Fibroblast of peridontal ligament (primary cell): ENCODE measurements at regions not wholly inside any gene's neighbourhood (a gene's known extent, or its start where the extent isn't known, plus 50 kb on each side); places are given as distances from the start of the nearest gene placed in this dataset.
A peak's percentile ranks its signal among the peaks of the same experiment; 100 is the strongest.
"Not testable (repeated sequence)": the region's sequence is repeated elsewhere in the genome, so short reads cannot be mapped to it uniquely, and the experiment has no call there.

Source experiments
- DNase-seq: peaks from one replicate; pipeline ENCODE4 v3.0.0-alpha.2; 2010; ENCODE audit errors: extremely low read depth

GRCh38 chr1:243074224-243074623, 180.9 kb downstream of the CEP170 start:
- not testable (repeated sequence) for DNase-seq

DNA sequence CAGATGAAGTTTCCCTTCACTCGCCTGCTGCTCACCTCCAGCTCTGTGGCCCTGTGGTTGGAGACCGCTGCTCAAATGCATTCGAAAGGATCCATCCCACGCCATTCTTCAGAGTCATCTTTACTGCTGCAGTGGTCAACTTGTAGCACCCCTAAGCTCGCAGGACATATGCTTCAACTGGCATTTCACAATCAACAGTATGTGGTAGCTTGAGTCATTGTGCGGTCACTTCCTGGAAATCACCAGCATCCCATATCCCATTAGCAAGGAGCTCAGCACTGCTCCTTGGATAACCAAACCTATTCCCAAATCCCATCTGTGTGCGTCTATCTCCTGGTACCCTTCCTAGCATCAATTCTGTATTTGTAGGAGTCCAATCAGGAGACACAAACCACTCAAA, 188.0 kb downstream of the CEP170 start:
- not testable (repeated sequence) for DNase-seq

- not testable (repeated sequence) for DNase-seq
Observed at GRCh38 chr1:243061965-243062364, 193.1 kb downstream of the CEP170 start.

DNA sequence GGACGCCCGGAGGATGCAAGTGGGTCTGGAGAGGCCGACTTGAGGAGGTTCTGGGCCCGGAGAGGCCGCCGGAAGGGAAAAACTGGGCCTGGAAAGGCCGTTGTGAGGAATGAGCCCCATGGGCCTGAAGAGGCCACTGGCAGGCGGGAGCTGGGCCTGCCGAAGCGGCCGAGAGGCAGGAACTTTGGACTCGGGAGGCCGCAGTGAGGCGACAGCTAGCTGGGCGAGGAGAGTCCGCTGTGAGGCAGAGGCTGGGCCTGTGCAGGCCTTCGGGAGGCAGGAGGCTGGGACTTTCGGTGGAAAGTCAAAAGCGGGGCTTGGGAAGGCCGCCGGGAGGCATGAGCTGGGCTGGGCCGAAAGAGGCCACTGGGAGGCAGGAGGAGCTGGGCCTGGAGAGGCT, 199.6 kb downstream of the CEP170 start:
- not testable (repeated sequence) for DNase-seq

- DNase-seq, result not testable (repeated sequence)
Observed at GRCh38 chr1:243055091-243055490, 200.0 kb downstream of the CEP170 start.

GRCh38 chr1:243054681-243055080, 200.4 kb downstream of the CEP170 start:
- DNase-seq, result not testable (repeated sequence)

GRCh38 chr1:243053048-243053447, 202.0 kb downstream of the CEP170 start:
- DNase-seq, result not testable (repeated sequence)

- DNase-seq, result not testable (repeated sequence)
Observed at GRCh38 chr1:243050613-243051012, 204.5 kb downstream of the CEP170 start.

GRCh38 chr1:243049716-243050115, 205.4 kb downstream of the CEP170 start:
- DNase-seq, result not testable (repeated sequence)

DNA sequence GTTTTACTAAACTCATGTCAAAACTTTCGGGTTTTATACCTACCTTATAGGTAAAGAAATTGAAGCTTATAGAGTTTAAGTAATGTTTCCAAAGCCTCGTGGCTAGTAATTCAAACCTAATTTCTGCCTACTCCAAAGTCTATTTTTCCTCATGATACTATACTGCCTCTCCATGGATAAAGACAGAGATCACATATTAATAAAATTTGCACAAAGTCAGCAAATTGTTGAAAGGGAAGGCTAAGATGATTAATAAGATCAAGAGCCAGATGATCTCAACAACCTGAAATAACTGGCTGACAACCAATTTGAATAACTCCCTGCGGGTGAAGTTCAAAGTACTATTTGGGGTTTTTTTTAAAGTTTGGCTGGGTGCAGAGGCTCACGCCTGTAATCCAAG, 233.7 kb downstream of the CEP170 start:
- not testable (repeated sequence) for DNase-seq

DNA sequence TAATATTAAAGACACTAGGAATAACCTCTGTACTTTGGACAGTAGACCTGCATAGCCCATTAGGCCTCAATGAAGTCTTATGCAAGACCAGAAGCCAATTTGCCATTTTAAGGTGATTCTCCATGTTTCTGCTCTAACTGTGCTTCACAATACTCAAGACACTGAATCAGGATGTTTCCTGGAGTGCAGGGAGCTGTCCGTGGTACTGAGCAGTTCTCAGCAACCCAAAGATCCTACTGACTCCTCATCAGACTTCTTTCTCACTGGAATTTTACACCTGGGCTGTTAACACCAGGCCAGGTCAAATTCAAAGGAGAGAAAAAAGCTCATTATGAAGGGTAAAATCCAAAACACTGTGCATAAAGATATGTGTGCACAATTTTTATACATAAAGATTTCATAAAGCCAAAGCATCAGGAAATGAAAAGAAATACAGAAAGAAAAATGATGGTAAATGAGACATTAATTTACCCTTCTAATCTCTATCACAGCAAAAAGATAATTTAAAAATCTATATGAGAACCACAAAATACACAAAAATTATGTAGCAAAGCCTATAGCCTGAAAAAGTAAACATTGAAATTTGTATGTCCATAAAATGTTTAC, 235.9 kb downstream of the CEP170 start:
- DNase-seq, result not testable (repeated sequence)

DNA sequence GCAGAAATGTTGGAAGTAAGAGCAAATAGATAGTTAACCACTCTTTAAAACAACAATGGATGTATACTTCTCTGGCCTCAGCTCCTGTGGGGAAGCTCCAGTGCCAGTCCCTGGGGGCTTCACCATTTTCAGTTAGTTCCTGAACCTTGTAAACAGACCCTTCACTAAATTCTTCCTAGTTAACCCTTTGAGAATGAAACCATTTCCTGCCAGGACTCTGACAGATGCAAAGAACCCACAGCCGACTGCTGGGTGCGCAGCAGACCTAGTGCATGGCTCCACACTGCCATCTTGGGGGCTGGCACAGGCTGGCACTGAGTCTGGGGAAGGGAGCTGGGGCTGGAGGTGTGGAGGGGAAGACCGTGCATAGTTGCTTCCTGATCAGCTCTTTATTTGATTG, 244.4 kb downstream of the CEP170 start:
- not testable (repeated sequence) for DNase-seq

- not testable (repeated sequence) for DNase-seq
Observed at GRCh38 chr1:243001003-243001402, 254.1 kb downstream of the CEP170 start.

DNA sequence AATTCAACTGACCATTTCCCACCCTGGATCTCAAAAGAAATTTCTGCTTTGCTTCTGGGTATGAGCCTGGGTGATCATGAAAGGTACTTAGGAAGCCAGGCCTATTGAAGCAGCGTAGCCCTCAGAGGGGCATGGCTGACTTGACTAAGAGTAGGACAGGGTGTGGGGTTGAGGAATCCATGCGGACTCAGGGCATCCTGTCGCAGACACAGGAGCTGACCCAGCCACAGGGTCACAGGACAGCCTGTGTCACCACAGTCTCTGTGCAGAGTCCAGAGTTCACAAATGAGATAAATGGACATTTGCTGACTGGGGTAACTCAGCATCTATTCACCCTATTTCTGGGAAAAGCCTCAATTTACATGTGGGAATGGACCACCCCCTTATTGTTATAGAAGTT, 262.3 kb downstream of the CEP170 start:
- not testable (repeated sequence) for DNase-seq

- DNase-seq, result not testable (repeated sequence)
Observed at GRCh38 chr1:242985096-242985495, 270.0 kb downstream of the CEP170 start.

DNA sequence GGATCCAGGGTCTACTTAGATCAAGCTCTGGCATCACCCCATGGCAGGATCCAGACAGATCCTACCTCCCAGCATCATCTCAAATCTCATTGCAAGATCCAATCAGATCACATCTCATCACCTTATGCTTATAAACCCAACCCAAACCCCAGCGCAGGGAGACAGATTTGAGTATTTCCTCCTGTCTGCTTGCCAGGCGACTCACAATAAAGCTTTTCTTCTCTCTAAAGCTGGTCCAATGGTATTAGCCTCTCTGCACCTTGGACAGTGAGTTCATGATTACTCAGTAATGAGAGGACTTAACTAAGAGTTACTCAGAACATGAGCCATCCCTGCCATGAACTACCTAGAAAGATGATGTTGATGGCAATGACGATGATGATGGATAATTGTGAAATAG, 281.7 kb downstream of the CEP170 start:
- peak; percentile 0 for DNase-seq

DNA sequence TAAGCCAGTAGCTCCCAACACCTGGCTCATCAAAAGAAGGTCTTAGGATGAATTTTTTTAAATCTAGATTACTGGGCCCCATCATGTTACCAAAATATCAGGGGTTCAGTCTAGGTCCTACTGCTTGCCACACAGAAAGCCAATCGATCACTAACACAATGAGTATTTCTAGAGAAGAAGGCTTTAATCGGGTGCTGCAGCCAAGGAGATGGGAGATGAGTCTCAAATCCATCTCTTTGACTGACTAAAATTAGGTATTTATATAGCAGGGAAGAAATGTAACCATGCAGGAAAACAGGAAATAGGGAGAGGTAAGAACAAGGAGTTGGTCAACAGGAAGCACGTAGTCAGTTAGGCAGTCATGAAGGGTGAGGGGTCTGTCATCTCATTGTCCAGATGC, 288.2 kb downstream of the CEP170 start:
- DNase-seq, result no peak

DNA sequence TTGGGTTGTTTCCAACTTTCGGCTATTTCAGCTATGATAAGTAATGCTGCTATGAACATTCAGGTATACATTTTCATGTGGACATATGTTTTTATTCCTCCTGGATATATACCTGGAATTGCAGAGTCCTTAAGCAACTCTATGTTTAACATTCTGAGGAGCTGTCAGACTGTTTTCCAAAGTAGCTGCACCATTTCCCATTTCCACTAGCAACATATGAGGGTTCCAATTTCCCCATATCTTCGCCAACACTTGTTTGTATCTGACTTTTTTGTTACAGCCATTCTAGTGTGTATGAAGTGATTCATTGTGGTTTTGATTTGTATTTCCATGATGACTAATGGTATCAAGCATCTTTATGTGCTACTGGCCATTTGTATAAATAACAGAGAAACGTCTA, 295.7 kb downstream of the CEP170 start:
- DNase-seq, result not testable (repeated sequence)

- DNase-seq, result not testable (repeated sequence)
Observed at GRCh38 chr1:242954945-242955344, 300.1 kb downstream of the CEP170 start.

DNA sequence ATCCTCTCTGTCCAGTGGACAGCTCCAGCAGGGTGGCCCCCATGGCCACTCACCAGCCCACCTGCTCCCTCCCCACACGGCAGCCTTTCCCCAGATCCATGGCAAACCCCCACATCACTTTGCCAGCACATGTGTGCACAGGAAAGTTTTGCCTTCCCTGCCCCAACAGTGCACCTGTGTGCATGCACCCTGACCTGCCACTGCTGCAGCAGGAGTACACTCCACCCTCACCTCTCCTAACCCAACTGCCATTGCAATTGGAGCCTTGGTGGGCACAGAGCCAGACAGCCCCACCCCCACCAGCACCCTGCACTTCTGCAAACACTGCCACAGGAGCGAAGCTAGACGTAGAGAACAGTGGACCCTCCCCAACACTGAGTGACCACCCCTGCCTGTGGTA, 308.9 kb downstream of the CEP170 start:
- DNase-seq, result no peak

DNA sequence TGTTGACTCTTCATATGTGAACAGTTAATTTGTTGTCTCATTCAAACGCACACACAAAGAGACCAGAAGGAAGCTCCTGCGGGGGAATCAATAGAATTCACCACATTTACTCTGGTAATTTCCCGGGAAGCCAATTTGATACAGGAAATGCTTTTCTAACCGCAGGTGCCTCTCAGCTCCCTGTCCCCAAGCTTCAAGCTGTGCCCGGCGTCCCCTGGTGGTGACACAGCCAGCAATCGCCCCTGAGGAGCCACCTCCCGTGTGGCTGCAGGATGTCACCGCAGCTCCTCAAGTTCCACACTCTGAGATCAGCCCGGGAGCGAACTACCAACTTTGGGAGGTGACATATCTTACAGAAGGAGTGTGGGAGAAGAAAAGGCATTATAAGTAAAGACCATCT, 318.4 kb downstream of the CEP170 start:
- DNase-seq, result not testable (repeated sequence)

- not testable (repeated sequence) for DNase-seq
Observed at GRCh38 chr1:242924717-242925116, 330.4 kb downstream of the CEP170 start.

DNA sequence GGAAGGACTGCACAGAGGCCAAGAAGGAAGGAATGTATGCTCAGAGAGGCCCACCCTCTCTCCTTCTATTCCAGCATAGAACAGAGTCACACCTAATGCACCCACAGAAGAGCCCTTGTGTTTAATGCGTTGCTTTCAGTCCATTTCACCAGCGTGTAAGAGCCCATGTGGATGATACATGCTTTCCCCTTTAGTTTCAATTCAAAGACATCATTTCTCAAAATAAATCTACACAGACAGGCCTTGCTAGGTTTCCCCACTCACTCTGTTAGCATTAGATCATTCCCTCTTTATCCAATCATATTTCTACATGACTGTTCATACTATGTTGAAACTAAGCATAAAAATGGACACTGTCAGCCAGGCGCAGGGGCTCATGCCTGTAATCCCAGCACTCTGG, 331.5 kb downstream of the CEP170 start:
- not testable (repeated sequence) for DNase-seq

- DNase-seq, result not testable (repeated sequence)
Observed at GRCh38 chr1:242914729-242915128, 340.4 kb downstream of the CEP170 start.
